H1 (cell line): ENCODE measurements at regions not wholly inside any gene's neighbourhood (a gene's known extent, or its start where the extent isn't known, plus 50 kb on each side); places are given as distances from the start of the nearest gene placed in this dataset.

ENCODE experiments used
- CTCF ChIA-PET: fragments of 300-600 bp; sonication (Branson Sonifier 250); formaldehyde crosslinking; loops from one replicate; lab custom pipeline; 2021; ENCODE audit not compliant: partially characterized antibody; lab: Charles Lee
- POLR2A ChIA-PET: fragments of 300-600 bp; sonication (Branson Sonifier 250); formaldehyde crosslinking; loops from one replicate; lab custom pipeline; 2021; ENCODE audit warnings: inconsistent platforms; ENCODE audit not compliant: partially characterized antibody; lab: Charles Lee
- DNase-seq, 2 experiments: peaks; one replicate each; pipeline versions ENCODE4 v3.0.0 to v3.0.0-alpha.2; 2010 to 2022; ENCODE audit warnings: low spot score in 2 of 2, low read depth in 1 of 2, mixed read lengths in 1 of 2
- FAIRE-seq: peaks from 2 replicates; lab custom pipeline; 2011; peaks lifted over from hg19 to GRCh38; lab: Jason Lieb, UNC
- H2AFZ ChIP-seq: 2 replicates; pipeline ENCODE4 v1.8.1; 2012; ENCODE audit warnings: low read length, inconsistent platforms
- H2AK5ac ChIP-seq: 2 replicates; pipeline ENCODE4 v1.6.1; 2013; ENCODE audit warnings: low read depth, low read length
- H2BK120ac ChIP-seq: replicated peaks from 2 replicates; pipeline ENCODE3; 2013; ENCODE audit warnings: low read depth, low read length, inconsistent platforms
- H2BK12ac ChIP-seq: 2 replicates; pipeline ENCODE4 v1.6.1; 2013; ENCODE audit warnings: low read depth, low read length
- H2BK15ac ChIP-seq: 2 replicates; pipeline ENCODE4 v1.6.1; 2013; ENCODE audit warnings: low read length
- H2BK20ac ChIP-seq: 2 replicates; pipeline ENCODE4 v1.6.1; 2013; ENCODE audit warnings: low read length
- H2BK5ac ChIP-seq: 2 replicates; pipeline ENCODE4 v1.6.1; 2013; ENCODE audit warnings: low read depth, low read length
- H3K14ac ChIP-seq: 2 replicates; pipeline ENCODE4 v1.6.1; 2013; ENCODE audit warnings: inconsistent platforms; ENCODE audit not compliant: insufficient read length
- H3K18ac ChIP-seq: 2 replicates; pipeline ENCODE4 v1.6.1; 2013; ENCODE audit warnings: low read length; ENCODE audit errors: extremely low read depth
- H3K23ac ChIP-seq: 2 replicates; pipeline ENCODE4 v1.6.1; 2013; ENCODE audit warnings: inconsistent platforms; ENCODE audit not compliant: insufficient read length
- H3K23me2 ChIP-seq: 2 replicates; pipeline ENCODE4 v1.6.1; 2013; ENCODE audit warnings: low read depth, low read length
- H3K27ac ChIP-seq: 2 replicates; pipeline ENCODE4 v1.6.1; 2011; ENCODE audit warnings: low read depth, low read length, inconsistent platforms
- H3K27me3 ChIP-seq, 4 experiments: replicated peaks in 1 of 4; 1 replicate in 1 of 4; 2 replicates in 3 of 4; pipeline versions ENCODE4 v1.6.1 to v1.8.1; 2011 to 2013; ENCODE audit warnings: low read length in 3 of 4, mild to moderate bottlenecking in 3 of 4, inconsistent platforms in 2 of 4, mixed read lengths in 2 of 4, moderate library complexity in 1 of 4; ENCODE audit not compliant: control insufficient read depth in 3 of 4, insufficient read depth in 3 of 4; ENCODE audit errors: extremely low read depth in 1 of 4
- H3K36me3 ChIP-seq, 4 experiments: 2 replicates each; pipeline versions ENCODE4 v1.6.1 to v1.8.1; 2011 to 2013; ENCODE audit warnings: mild to moderate bottlenecking in 4 of 4, low read length in 3 of 4, moderate library complexity in 2 of 4, control low read depth in 1 of 4, inconsistent platforms in 1 of 4; ENCODE audit not compliant: insufficient read depth in 4 of 4, control insufficient read depth in 2 of 4
- H3K4ac ChIP-seq: replicated peaks from 2 replicates; pipeline ENCODE3; 2013; ENCODE audit warnings: low read length, low read depth, mixed read lengths, inconsistent platforms; ENCODE audit not compliant: insufficient read length
- H3K4me1 ChIP-seq, 4 experiments: replicated peaks in 1 of 4; 1 replicate in 1 of 4; 2 replicates in 3 of 4; pipeline versions ENCODE4 v1.6.1 to v1.8.1; 2011 to 2013; ENCODE audit warnings: low read length in 3 of 4, inconsistent platforms in 2 of 4, mixed read lengths in 1 of 4; ENCODE audit not compliant: insufficient read depth in 4 of 4, control insufficient read depth in 3 of 4
- H3K4me2 ChIP-seq, 2 experiments: 2 replicates each; pipeline versions ENCODE4 v1.6.1 to v1.8.1; 2011 to 2013; ENCODE audit warnings: low read depth in 2 of 2, low read length in 2 of 2, control low read depth in 1 of 2, inconsistent platforms in 1 of 2, mild to moderate bottlenecking in 1 of 2; ENCODE audit not compliant: insufficient read depth in 1 of 2
- H3K4me3 ChIP-seq, 4 experiments: fragments of 200-600, 300-600 bp in 1 of 4; sonication (generic), shearing (Covaris generic), sonication (Bioruptor Twin) in 1 of 4; 2 replicates each; pipeline versions ENCODE4 v1.5.1 to v1.8.1; 2011 to 2016; ENCODE audit warnings: low read length in 4 of 4, low read depth in 3 of 4, control low read depth in 2 of 4, inconsistent platforms in 2 of 4, mild to moderate bottlenecking in 2 of 4, mixed read lengths in 1 of 4, moderate library complexity in 1 of 4; ENCODE audit not compliant: insufficient read depth in 2 of 4; ENCODE audit errors: extremely low read depth in 1 of 4
- H3K56ac ChIP-seq: replicated peaks from 2 replicates; pipeline ENCODE3; 2013; ENCODE audit warnings: low read depth, mild to moderate bottlenecking, mixed read lengths, low read length, inconsistent platforms; ENCODE audit not compliant: insufficient read length
- H3K79me1 ChIP-seq: 2 replicates; pipeline ENCODE4 v1.6.1; 2013; ENCODE audit warnings: low read depth, low read length, control low read depth
- H3K79me2 ChIP-seq, 2 experiments: 2 replicates each; pipeline versions ENCODE4 v1.6.1 to v1.8.1; 2012 to 2013; ENCODE audit warnings: low read length in 2 of 2, mild to moderate bottlenecking in 2 of 2, inconsistent platforms in 1 of 2; ENCODE audit not compliant: insufficient read depth in 2 of 2, control insufficient read depth in 1 of 2
- H3K9ac ChIP-seq, 4 experiments: replicated peaks in 1 of 4; 1 replicate in 1 of 4; 2 replicates in 3 of 4; pipeline versions ENCODE4 v1.6.1 to v1.8.1; 2011 to 2013; ENCODE audit warnings: low read depth in 3 of 4, low read length in 3 of 4, control low read depth in 2 of 4, mild to moderate bottlenecking in 2 of 4, moderate library complexity in 2 of 4, inconsistent platforms in 1 of 4; ENCODE audit errors: extremely low read depth in 1 of 4
- H3K9me3 ChIP-seq, 2 experiments: 2 replicates each; pipeline versions ENCODE4 v1.6.1 to v1.8.1; 2012 to 2013; ENCODE audit warnings: mild to moderate bottlenecking in 2 of 2, moderate library complexity in 2 of 2, control low read depth in 1 of 2, inconsistent platforms in 1 of 2, low read depth in 1 of 2, low read length in 1 of 2, mixed read lengths in 1 of 2; ENCODE audit not compliant: insufficient read depth in 2 of 2
- H4K20me1 ChIP-seq, 2 experiments: replicated peaks in 1 of 2; 2 replicates each; pipeline versions ENCODE3 to v1.8.1; 2011 to 2013; ENCODE audit warnings: inconsistent platforms in 2 of 2, low read length in 2 of 2, mild to moderate bottlenecking in 1 of 2; ENCODE audit not compliant: insufficient read depth in 2 of 2, control insufficient read depth in 1 of 2
- H4K5ac ChIP-seq: 2 replicates; pipeline ENCODE4 v1.6.1; 2013; ENCODE audit warnings: low read length, low read depth, mixed read lengths, inconsistent platforms; ENCODE audit not compliant: insufficient read length
- H4K8ac ChIP-seq: 2 replicates; pipeline ENCODE4 v1.8.0; 2013; ENCODE audit warnings: mild to moderate bottlenecking, moderate library complexity, low read length, inconsistent platforms; ENCODE audit not compliant: insufficient read depth; ENCODE audit errors: extremely low read depth
- H4K91ac ChIP-seq: replicated peaks from 2 replicates; pipeline ENCODE3; 2013; ENCODE audit warnings: low read length, mixed read lengths, inconsistent platforms; ENCODE audit not compliant: insufficient read length
- CBX8 ChIP-seq: fragments of 300-800, 300-1000 bp; sonication (generic); IDR thresholded peaks from 2 replicates; pipeline ENCODE4 v1.7.1; 2016; ENCODE audit warnings: low read depth, low read length, borderline replicate concordance
- CREB1 ChIP-seq: IDR thresholded peaks from 2 replicates; pipeline ENCODE4 v1.6.1; 2012; ENCODE audit warnings: inconsistent platforms
- CTBP2 ChIP-seq: IDR thresholded peaks from 2 replicates; pipeline ENCODE4 v1.7.0; 2011; ENCODE audit warnings: borderline replicate concordance, mild to moderate bottlenecking, moderate library complexity, mixed read lengths, low read length; ENCODE audit not compliant: insufficient read depth, insufficient read length
- CTCF ChIP-seq, 3 experiments: IDR thresholded peaks; 1 replicate in 2 of 3; 2 replicates in 1 of 3; pipeline versions ENCODE4 v1.5.1 to v1.6.1; 2011; ENCODE audit warnings: low read length in 3 of 3, mild to moderate bottlenecking in 3 of 3, inconsistent platforms in 2 of 3, low read depth in 1 of 3, moderate library complexity in 1 of 3; ENCODE audit not compliant: insufficient read depth in 1 of 3; ENCODE audit errors: control extremely low read depth in 1 of 3
- FOSL1 ChIP-seq: IDR thresholded peaks from 2 replicates; pipeline ENCODE4 v1.6.1; 2011; ENCODE audit warnings: mild to moderate bottlenecking, low read depth, low read length, moderate library complexity; ENCODE audit not compliant: insufficient read depth
- HDAC6 ChIP-seq: IDR thresholded peaks from one replicate; pipeline ENCODE4 v1.7.1; 2012; ENCODE audit warnings: low read depth, mild to moderate bottlenecking, inconsistent platforms, low read length, moderate library complexity
- PHF8 ChIP-seq: fragments of 200-600 bp; sonication (generic); conservative IDR thresholded peaks from 2 replicates; pipeline ENCODE4 v1.7.1; 2012; ENCODE audit warnings: low read depth, mild to moderate bottlenecking, inconsistent platforms, low read length, moderate library complexity
- RNF2 ChIP-seq: fragments of 200-900, 300-1000 bp; sonication (generic); IDR thresholded peaks from 2 replicates; pipeline ENCODE4 v1.7.1; 2016; ENCODE audit warnings: borderline replicate concordance, low read depth, mild to moderate bottlenecking, antibody characterized with exemption, low read length; ENCODE audit not compliant: poor library complexity, severe bottlenecking; ENCODE audit errors: missing control alignments
- SRF ChIP-seq: IDR thresholded peaks from 2 replicates; pipeline ENCODE4 v1.6.1; 2011; ENCODE audit warnings: mild to moderate bottlenecking, low read depth, low read length, moderate library complexity
- TBP ChIP-seq: IDR thresholded peaks from 2 replicates; pipeline ENCODE4 v1.6.1; 2011; ENCODE audit warnings: low read depth, low read length, improper control_type of control experiment
- USF2 ChIP-seq: IDR thresholded peaks from 2 replicates; pipeline ENCODE4 v1.6.1; 2011; ENCODE audit warnings: low read length, improper control_type of control experiment
- WGBS, 2 experiments: shearing (Covaris generic) in 1 of 2; methylation state at CpG; one replicate each; pipeline versions ENCODE4 v1.1.6 to v1.1.7; 2013 to 2015; ENCODE audit warnings: low lambda C conversion rate in 2 of 2, mixed read lengths in 2 of 2, inconsistent platforms in 1 of 2, low coverage in 1 of 2, missing lambda C conversion rate in 1 of 2; ENCODE audit not compliant: insufficient replicate concordance in 2 of 2, insufficient coverage in 1 of 2, insufficient read length in 1 of 2; ENCODE audit errors: extremely low coverage in 1 of 2, missing lambda C conversion rate in 1 of 2; 5-methylcytosine and 5-hydroxymethylcytosine counted together

- no peak overlapping the region for H3K14ac ChIP-seq
- H3K18ac ChIP-seq = no peak overlapping the region
- no peaks in the 10 kb centered on the region; a peak in 1 of 7 replicates for H3K27me3 ChIP-seq
- DNase-seq (no peak), FAIRE-seq (no peak)
- H4K91ac ChIP-seq = no peak overlapping the region
- no peak overlapping the region for H2BK12ac ChIP-seq
- H3K4me3 ChIP-seq = no peak overlapping the region
- H3K4me2 ChIP-seq = no peak overlapping the region
- H3K23me2 ChIP-seq = no peaks in the 10 kb centered on the region
- no peaks in the 10 kb centered on the region; a peak in 1 of 8 replicates for H3K36me3 ChIP-seq
- H2AK5ac ChIP-seq = no peak overlapping the region
- no peak overlapping the region for H3K27ac ChIP-seq
- H4K20me1 ChIP-seq = no peaks in the 10 kb centered on the region
- no peak overlapping the region for H2BK15ac ChIP-seq
- no peak overlapping the region for H3K23ac ChIP-seq
- CTCF ChIA-PET = no interaction called here
- H3K56ac ChIP-seq = no peak overlapping the region
- no peak overlapping the region for H4K8ac ChIP-seq
- WGBS, 2 experiments = 77% methylated on average over 3 of the region's 3 CpGs; no CpG with 5 or more reads in 1 of the 2 experiments
- H2BK5ac ChIP-seq = no peak overlapping the region
- no peaks in the 10 kb centered on the region for H3K9me3 ChIP-seq
- peaks cover 0 to 11% (median 9%) of the 10 kb centered on the region in 4 experiments for H3K4me1 ChIP-seq
- no peak overlapping the region for H3K9ac ChIP-seq
- no peak overlapping the region for H3K4ac ChIP-seq
- no peaks in the 10 kb centered on the region for H3K79me1 ChIP-seq
- no peak overlapping the region for H2BK120ac ChIP-seq
- no peaks in the 10 kb centered on the region for H3K79me2 ChIP-seq
- H2BK20ac ChIP-seq = no peak overlapping the region
- H4K5ac ChIP-seq = no peak overlapping the region
- POLR2A ChIA-PET = no interaction called here
- no peak overlapping the region for H2AFZ ChIP-seq
- no peak for TF ChIP-seq RNF2
- TF ChIP-seq CTBP2 = no peak
- TF ChIP-seq FOSL1 = no peak
- no peak for TF ChIP-seq CREB1
- no peak for TF ChIP-seq USF2
- TF ChIP-seq TBP = no peak
- no peak for TF ChIP-seq CBX8
- no peak for TF ChIP-seq CTCF (IDR thresholded peaks at IDR 0.05; ENCODE audit: control extremely low read depth in 1 of 3, insufficient read depth in 1 of 3, low read depth in 1 of 3, low read length in 3 of 3)
- no peak for TF ChIP-seq PHF8
- TF ChIP-seq SRF = no peak
- no peak for TF ChIP-seq HDAC6
These were observed 390.8 kb downstream of the FOXO1 start for GRCh38 chr13:40275636-40276035.
